Neural cell (in vitro differentiated cells): ENCODE measurements at regions not wholly inside any gene's neighbourhood (a gene's known extent, or its start where the extent isn't known, plus 50 kb on each side); places are given as distances from the start of the nearest gene placed in this dataset.

Experiments used
- H2AFZ ChIP-seq: fragments of 200-600, 300-800 bp; sonication (generic), shearing (Covaris generic); 2 replicates; pipeline ENCODE4 v1.6.0; 2014; ENCODE audit warnings: low read depth, mild to moderate bottlenecking, antibody characterized with exemption, low read length, moderate library complexity
- H3F3A ChIP-seq: fragments of 200-600 bp; shearing (Covaris generic); 2 replicates; pipeline ENCODE4 v1.6.1; 2016; ENCODE audit warnings: mild to moderate bottlenecking, moderate library complexity, mixed read lengths, antibody characterized with exemption, low read length; ENCODE audit not compliant: insufficient read depth, poor library complexity, severe bottlenecking
- H3K27ac ChIP-seq: fragments of 200-600, 300-800 bp; sonication (generic), shearing (Covaris generic); 2 replicates; pipeline ENCODE4 v1.5.1; 2014; ENCODE audit warnings: mild to moderate bottlenecking, low read length, moderate library complexity
- H3K27me3 ChIP-seq: fragments of 300-800, 200-600 bp; sonication (generic), shearing (Covaris generic); 2 replicates; pipeline ENCODE4 v1.6.0; 2014; ENCODE audit warnings: mild to moderate bottlenecking, low read depth, low read length, moderate library complexity; ENCODE audit not compliant: insufficient read depth
- H3K36me3 ChIP-seq: fragments of 300-800, 200-600 bp; sonication (generic), shearing (Covaris generic); 2 replicates; pipeline ENCODE4 v1.5.1; 2014; ENCODE audit warnings: mild to moderate bottlenecking, antibody characterized with exemption, low read length, moderate library complexity; ENCODE audit not compliant: insufficient read depth
- H3K4me2 ChIP-seq: fragments of 300-800, 200-600 bp; sonication (generic), shearing (Covaris generic); 2 replicates; pipeline ENCODE4 v1.6.0; 2014; ENCODE audit warnings: mild to moderate bottlenecking, low read length
- H3K4me3 ChIP-seq: fragments of 300-800, 200-600 bp; sonication (generic), shearing (Covaris generic); 2 replicates; pipeline ENCODE4 v1.5.1; 2014; ENCODE audit warnings: mild to moderate bottlenecking, low read length, moderate library complexity
- H3K79me2 ChIP-seq: fragments of 200-600 bp; shearing (Covaris generic); replicated peaks from 2 replicates; pipeline ENCODE4 v1.6.0; 2014; ENCODE audit warnings: mild to moderate bottlenecking, low read length, moderate library complexity; ENCODE audit not compliant: insufficient read depth
- H3K9ac ChIP-seq: fragments of 300-800, 200-600 bp; sonication (generic), shearing (Covaris generic); 2 replicates; pipeline ENCODE4 v1.6.1; 2016; ENCODE audit warnings: mild to moderate bottlenecking, low read length, mixed read lengths
- H3K9me2 ChIP-seq: fragments of 200-600 bp; shearing (Covaris generic); 2 replicates; pipeline ENCODE4 v1.6.1; 2016; ENCODE audit warnings: mild to moderate bottlenecking, low read length, mixed read lengths; ENCODE audit not compliant: insufficient read depth
- H3K9me3 ChIP-seq: fragments of 200-600, 300-800 bp; sonication (generic), shearing (Covaris generic); 2 replicates; pipeline ENCODE4 v1.6.1; 2016; ENCODE audit warnings: mild to moderate bottlenecking, mixed run types, low read length, moderate library complexity, mixed read lengths
- H4K20me1 ChIP-seq: fragments of 200-600 bp; shearing (Covaris generic); 2 replicates; pipeline ENCODE4 v1.6.1; 2016; ENCODE audit warnings: mild to moderate bottlenecking, mixed run types; ENCODE audit not compliant: insufficient read depth
- CTCF ChIP-seq: fragments of 450-650 bp; IDR thresholded peaks from 2 replicates; pipeline ENCODE4 v1.5.1; 2014; ENCODE audit warnings: antibody characterized with exemption, mild to moderate bottlenecking, moderate library complexity; ENCODE audit not compliant: poor library complexity, severe bottlenecking
- EP300 ChIP-seq: fragments of 450-650 bp; conservative IDR thresholded peaks from 2 replicates; pipeline ENCODE4 v1.6.1; 2014; ENCODE audit warnings: antibody characterized with exemption, mild to moderate bottlenecking, moderate library complexity; ENCODE audit not compliant: poor library complexity, severe bottlenecking
- EZH2 ChIP-seq: fragments of 200-600, 300-800 bp; shearing (Covaris generic), sonication (generic); IDR thresholded peaks from 2 replicates; pipeline ENCODE4 v1.6.1; 2014; ENCODE audit warnings: antibody characterized with exemption, low read length, borderline replicate concordance, mild to moderate bottlenecking; ENCODE audit not compliant: insufficient read depth, poor library complexity, severe bottlenecking
- MXI1 ChIP-seq: fragments of 450-650 bp; conservative IDR thresholded peaks from 2 replicates; pipeline ENCODE4 v1.6.1; 2014; ENCODE audit warnings: antibody characterized with exemption, mild to moderate bottlenecking; ENCODE audit not compliant: poor library complexity, severe bottlenecking
- POLR2AphosphoS5 ChIP-seq: IDR thresholded peaks from 2 replicates; pipeline ENCODE4 v1.6.1; 2012
- RAD21 ChIP-seq: fragments of 450-650 bp; conservative IDR thresholded peaks from 2 replicates; pipeline ENCODE4 v1.6.1; 2014; ENCODE audit warnings: antibody characterized with exemption, mild to moderate bottlenecking, moderate library complexity
- SMC3 ChIP-seq: fragments of 450-650 bp; conservative IDR thresholded peaks from 2 replicates; pipeline ENCODE4 v1.6.1; 2014; ENCODE audit warnings: antibody characterized with exemption, mild to moderate bottlenecking, moderate library complexity; ENCODE audit not compliant: poor library complexity
- TAF1 ChIP-seq: IDR thresholded peaks from 2 replicates; pipeline ENCODE4 v1.6.1; 2012; ENCODE audit warnings: low read depth
- TF ChIP-seq, protein P1 (sequence below): IDR thresholded peaks from 2 replicates; pipeline ENCODE4 v1.6.1; 2012; ENCODE audit warnings: borderline replicate concordance

GRCh38 chr1:193846876-193847604 lies 660.6 kb upstream of the B3GALT2 start:
- Histone ChIP-seq H3K4me3 (no peak overlapping the region), H3K9me3 (no peaks in the 10 kb centered on the region), H3K4me2 (no peak overlapping the region), H3K27me3 (no peaks in the 10 kb centered on the region), H4K20me1 (no peaks in the 10 kb centered on the region), H3K9ac (no peak overlapping the region), H3K79me2 (no peaks in the 10 kb centered on the region), H3K36me3 (no peaks in the 10 kb centered on the region), H3F3A (no peaks in the 10 kb centered on the region), H3K9me2 (no peaks in the 10 kb centered on the region), H3K27ac (no peak overlapping the region), H2AFZ (no peak overlapping the region)
- no peak for TF ChIP-seq MXI1
- TF ChIP-seq POLR2AphosphoS5: no peak
- TF ChIP-seq, protein P1, sequence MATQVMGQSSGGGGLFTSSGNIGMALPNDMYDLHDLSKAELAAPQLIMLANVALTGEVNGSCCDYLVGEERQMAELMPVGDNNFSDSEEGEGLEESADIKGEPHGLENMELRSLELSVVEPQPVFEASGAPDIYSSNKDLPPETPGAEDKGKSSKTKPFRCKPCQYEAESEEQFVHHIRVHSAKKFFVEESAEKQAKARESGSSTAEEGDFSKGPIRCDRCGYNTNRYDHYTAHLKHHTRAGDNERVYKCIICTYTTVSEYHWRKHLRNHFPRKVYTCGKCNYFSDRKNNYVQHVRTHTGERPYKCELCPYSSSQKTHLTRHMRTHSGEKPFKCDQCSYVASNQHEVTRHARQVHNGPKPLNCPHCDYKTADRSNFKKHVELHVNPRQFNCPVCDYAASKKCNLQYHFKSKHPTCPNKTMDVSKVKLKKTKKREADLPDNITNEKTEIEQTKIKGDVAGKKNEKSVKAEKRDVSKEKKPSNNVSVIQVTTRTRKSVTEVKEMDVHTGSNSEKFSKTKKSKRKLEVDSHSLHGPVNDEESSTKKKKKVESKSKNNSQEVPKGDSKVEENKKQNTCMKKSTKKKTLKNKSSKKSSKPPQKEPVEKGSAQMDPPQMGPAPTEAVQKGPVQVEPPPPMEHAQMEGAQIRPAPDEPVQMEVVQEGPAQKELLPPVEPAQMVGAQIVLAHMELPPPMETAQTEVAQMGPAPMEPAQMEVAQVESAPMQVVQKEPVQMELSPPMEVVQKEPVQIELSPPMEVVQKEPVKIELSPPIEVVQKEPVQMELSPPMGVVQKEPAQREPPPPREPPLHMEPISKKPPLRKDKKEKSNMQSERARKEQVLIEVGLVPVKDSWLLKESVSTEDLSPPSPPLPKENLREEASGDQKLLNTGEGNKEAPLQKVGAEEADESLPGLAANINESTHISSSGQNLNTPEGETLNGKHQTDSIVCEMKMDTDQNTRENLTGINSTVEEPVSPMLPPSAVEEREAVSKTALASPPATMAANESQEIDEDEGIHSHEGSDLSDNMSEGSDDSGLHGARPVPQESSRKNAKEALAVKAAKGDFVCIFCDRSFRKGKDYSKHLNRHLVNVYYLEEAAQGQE: no peak
- TF ChIP-seq TAF1: no peak
- TF ChIP-seq CTCF: no peak
- no peak for TF ChIP-seq EP300
- no peak for TF ChIP-seq EZH2
- TF ChIP-seq RAD21: no peak
- no peak for TF ChIP-seq SMC3

GRCh38 chr1:193846411-193846810 lies 660.0 kb upstream of the B3GALT2 start:
- H3K27ac ChIP-seq: no peak overlapping the region
- H3K79me2 ChIP-seq: no peaks in the 10 kb centered on the region
- no peak overlapping the region for H3K4me3 ChIP-seq
- H3K4me2 ChIP-seq: no peak overlapping the region
- no peak for TF ChIP-seq EP300
- no peak for TF ChIP-seq EZH2
- TF ChIP-seq, protein P1: no peak
- no peak for TF ChIP-seq RAD21
- no peak for TF ChIP-seq SMC3
- no peak for TF ChIP-seq MXI1
- TF ChIP-seq POLR2AphosphoS5: no peak
- no peak for TF ChIP-seq TAF1
- TF ChIP-seq CTCF: no peak
- H3F3A ChIP-seq: no peaks in the 10 kb centered on the region
- H3K9me2 ChIP-seq: no peaks in the 10 kb centered on the region
- no peak overlapping the region for H3K9ac ChIP-seq
- H3K36me3 ChIP-seq: no peaks in the 10 kb centered on the region
- no peaks in the 10 kb centered on the region for H3K9me3 ChIP-seq
- no peaks in the 10 kb centered on the region for H4K20me1 ChIP-seq
- H3K27me3 ChIP-seq: no peaks in the 10 kb centered on the region
- H2AFZ ChIP-seq: no peak overlapping the region
